ENCODE measurements at regions not wholly inside any gene's neighbourhood (a gene's known extent, or its start where the extent isn't known, plus 50 kb on each side); places are given as distances from the start of the nearest gene placed in this dataset.

GRCh38 chr11:121929581-121929980, 186.4 kb downstream of the BLID start:
- TF ChIP-seq JAZF1 (CRISPR knock-in tag; IDR thresholded peaks at IDR 0.05) = no peak
- TF ChIP-seq CREB1 (CRISPR knock-in tag; IDR thresholded peaks at IDR 0.05) = no peak
- no peak for TF ChIP-seq SP1 (CRISPR knock-in tag; conservative IDR thresholded peaks at IDR 0.05)
- TF ChIP-seq FOXK1 (CRISPR knock-in tag; IDR thresholded peaks at IDR 0.05) = no peak
- TF ChIP-seq, protein P1, sequence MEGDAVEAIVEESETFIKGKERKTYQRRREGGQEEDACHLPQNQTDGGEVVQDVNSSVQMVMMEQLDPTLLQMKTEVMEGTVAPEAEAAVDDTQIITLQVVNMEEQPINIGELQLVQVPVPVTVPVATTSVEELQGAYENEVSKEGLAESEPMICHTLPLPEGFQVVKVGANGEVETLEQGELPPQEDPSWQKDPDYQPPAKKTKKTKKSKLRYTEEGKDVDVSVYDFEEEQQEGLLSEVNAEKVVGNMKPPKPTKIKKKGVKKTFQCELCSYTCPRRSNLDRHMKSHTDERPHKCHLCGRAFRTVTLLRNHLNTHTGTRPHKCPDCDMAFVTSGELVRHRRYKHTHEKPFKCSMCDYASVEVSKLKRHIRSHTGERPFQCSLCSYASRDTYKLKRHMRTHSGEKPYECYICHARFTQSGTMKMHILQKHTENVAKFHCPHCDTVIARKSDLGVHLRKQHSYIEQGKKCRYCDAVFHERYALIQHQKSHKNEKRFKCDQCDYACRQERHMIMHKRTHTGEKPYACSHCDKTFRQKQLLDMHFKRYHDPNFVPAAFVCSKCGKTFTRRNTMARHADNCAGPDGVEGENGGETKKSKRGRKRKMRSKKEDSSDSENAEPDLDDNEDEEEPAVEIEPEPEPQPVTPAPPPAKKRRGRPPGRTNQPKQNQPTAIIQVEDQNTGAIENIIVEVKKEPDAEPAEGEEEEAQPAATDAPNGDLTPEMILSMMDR (IDR thresholded peaks at IDR 0.05) = no peak
- no peak for TF ChIP-seq ZNF263 (CRISPR knock-in tag; IDR thresholded peaks at IDR 0.05; ENCODE audit: low read depth)
- TF ChIP-seq KAT7 (CRISPR knock-in tag; IDR thresholded peaks at IDR 0.05; ENCODE audit: borderline replicate concordance) = no peak
- no peak for TF ChIP-seq MAX (CRISPR knock-in tag; IDR thresholded peaks at IDR 0.05)
